Bronchial epithelial cell (primary cell): ENCODE measurements at regions not wholly inside any gene's neighbourhood (a gene's known extent, or its start where the extent isn't known, plus 50 kb on each side); places are given as distances from the start of the nearest gene placed in this dataset.

Experiments used
- DNase-seq: peaks from one replicate; pipeline ENCODE4 v3.0.0-alpha.2; 2010; ENCODE audit warnings: low read depth
- FAIRE-seq: peaks from 2 replicates; lab custom pipeline; 2011; peaks lifted over from hg19 to GRCh38; lab: Jason Lieb, UNC
- H3K27me3 ChIP-seq: 2 replicates; pipeline ENCODE4 v1.5.1; 2011; ENCODE audit warnings: low read length; ENCODE audit not compliant: control insufficient read depth, insufficient read depth
- H3K36me3 ChIP-seq: 2 replicates; pipeline ENCODE4 v1.5.1; 2011; ENCODE audit warnings: low read length; ENCODE audit not compliant: control insufficient read depth, insufficient read depth
- H3K4me3 ChIP-seq: 2 replicates; pipeline ENCODE4 v1.5.1; 2011; ENCODE audit warnings: mild to moderate bottlenecking, low read depth, low read length, control low read depth
- TF ChIP-seq, protein P1 (sequence below): IDR thresholded peaks from 2 replicates; pipeline ENCODE4 v1.5.1; 2011; ENCODE audit warnings: mild to moderate bottlenecking, moderate library complexity, low read length, control low read depth, inconsistent platforms; ENCODE audit not compliant: insufficient read depth, severe bottlenecking

GRCh38 chr5:121758615-121759014, 93.1 kb upstream of the FTMT start:
- FAIRE-seq: no peak
- TF ChIP-seq, protein P1, sequence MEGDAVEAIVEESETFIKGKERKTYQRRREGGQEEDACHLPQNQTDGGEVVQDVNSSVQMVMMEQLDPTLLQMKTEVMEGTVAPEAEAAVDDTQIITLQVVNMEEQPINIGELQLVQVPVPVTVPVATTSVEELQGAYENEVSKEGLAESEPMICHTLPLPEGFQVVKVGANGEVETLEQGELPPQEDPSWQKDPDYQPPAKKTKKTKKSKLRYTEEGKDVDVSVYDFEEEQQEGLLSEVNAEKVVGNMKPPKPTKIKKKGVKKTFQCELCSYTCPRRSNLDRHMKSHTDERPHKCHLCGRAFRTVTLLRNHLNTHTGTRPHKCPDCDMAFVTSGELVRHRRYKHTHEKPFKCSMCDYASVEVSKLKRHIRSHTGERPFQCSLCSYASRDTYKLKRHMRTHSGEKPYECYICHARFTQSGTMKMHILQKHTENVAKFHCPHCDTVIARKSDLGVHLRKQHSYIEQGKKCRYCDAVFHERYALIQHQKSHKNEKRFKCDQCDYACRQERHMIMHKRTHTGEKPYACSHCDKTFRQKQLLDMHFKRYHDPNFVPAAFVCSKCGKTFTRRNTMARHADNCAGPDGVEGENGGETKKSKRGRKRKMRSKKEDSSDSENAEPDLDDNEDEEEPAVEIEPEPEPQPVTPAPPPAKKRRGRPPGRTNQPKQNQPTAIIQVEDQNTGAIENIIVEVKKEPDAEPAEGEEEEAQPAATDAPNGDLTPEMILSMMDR: no peak

GRCh38 chr5:121762426-121762825, 89.3 kb upstream of the FTMT start:
- H3K27me3 ChIP-seq: no peaks in the 10 kb centered on the region
- no peak for FAIRE-seq
- H3K4me3 ChIP-seq: no peak overlapping the region
- TF ChIP-seq, protein P1: no peak
- DNase-seq: no peak
- no peaks in the 10 kb centered on the region for H3K36me3 ChIP-seq

More at GRCh38 chr5:121758615-121759014, 93.1 kb upstream of the FTMT start:
- Histone ChIP-seq H3K27me3 (no peaks in the 10 kb centered on the region), H3K4me3 (no peak overlapping the region), H3K36me3 (no peaks in the 10 kb centered on the region)
- no peak for DNase-seq

GRCh38 chr5:121763665-121764064, 88.0 kb upstream of the FTMT start:
- FAIRE-seq: no peak
- Histone ChIP-seq H3K27me3 (no peaks in the 10 kb centered on the region), H3K4me3 (no peak overlapping the region), H3K36me3 (no peaks in the 10 kb centered on the region)
- no peak for DNase-seq
- TF ChIP-seq, protein P1: no peak

DNA sequence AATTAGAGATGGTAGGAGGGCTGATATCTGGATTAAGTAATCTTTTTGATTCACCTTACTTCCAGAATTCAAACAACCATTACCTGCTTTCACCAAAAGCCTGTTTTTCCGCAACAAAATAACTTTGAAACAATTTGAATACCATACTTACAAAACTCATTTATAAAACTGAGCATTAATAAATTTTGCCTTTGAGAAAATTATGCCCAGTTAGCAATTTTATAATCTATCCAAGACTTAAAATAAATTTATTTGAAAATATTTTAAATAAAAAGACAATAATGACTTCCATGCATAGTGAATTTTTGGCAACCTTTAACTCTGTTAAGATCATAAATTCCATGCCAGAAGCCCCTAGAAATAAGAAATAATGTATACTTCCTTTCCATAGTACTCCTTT, 71.3 kb upstream of the FTMT start:
- TF ChIP-seq, protein P1: no peak
- FAIRE-seq (no peak), DNase-seq (no peak)
- no peaks in the 10 kb centered on the region for H3K27me3 ChIP-seq
- no peak overlapping the region for H3K4me3 ChIP-seq
- H3K36me3 ChIP-seq: no peaks in the 10 kb centered on the region

- Histone ChIP-seq H3K27me3 (no peaks in the 10 kb centered on the region), H3K4me3 (no peak overlapping the region), H3K36me3 (no peaks in the 10 kb centered on the region)
- TF ChIP-seq, protein P1: no peak
- DNase-seq (no peak), FAIRE-seq (no peak)
Observed at GRCh38 chr5:121783700-121784099, 68.0 kb upstream of the FTMT start.

DNA sequence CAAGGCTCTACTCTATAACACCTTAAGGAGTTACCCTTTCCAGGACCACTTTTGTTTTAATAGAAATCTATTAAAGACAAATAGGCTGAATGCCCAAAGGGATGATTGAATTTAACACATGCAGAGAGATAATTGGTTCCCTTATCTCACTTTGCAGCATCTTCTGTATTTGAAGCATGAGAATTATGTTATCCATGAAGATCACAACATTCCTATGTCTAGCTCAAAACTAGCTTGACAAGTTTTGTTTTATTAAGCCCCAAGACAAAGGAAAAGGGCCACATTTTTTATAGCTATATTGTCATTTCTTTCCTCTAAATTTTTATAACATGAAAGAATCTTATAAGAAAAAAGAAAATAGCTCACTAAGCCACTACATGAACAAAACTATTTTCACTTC, 57.9 kb upstream of the FTMT start:
- TF ChIP-seq, protein P1: no peak
- DNase-seq (no peak), FAIRE-seq (no peak)
- Histone ChIP-seq H3K27me3 (no peaks in the 10 kb centered on the region), H3K36me3 (no peaks in the 10 kb centered on the region), H3K4me3 (no peak overlapping the region)
